Tongue (tissue), 1 donor: ENCODE measurements at regions not wholly inside any gene's neighbourhood (a gene's known extent, or its start where the extent isn't known, plus 50 kb on each side); places are given as distances from the start of the nearest gene placed in this dataset.

Experiments used
- DNase-seq: peaks from one replicate; pipeline ENCODE4 v3.0.0-alpha.2; 2015

- no peak for DNase-seq
Observed at GRCh38 chr15:46556010-46556409, 921.2 kb downstream of the SQOR start.

GRCh38 chr15:46556559-46557379 lies 921.9 kb downstream of the SQOR start:
- DNase-seq, result peak; percentile 4

GRCh38 chr15:46567968-46568367 lies 933.1 kb downstream of the SQOR start:
- no peak for DNase-seq

GRCh38 chr15:46569781-46570180 lies 935.0 kb downstream of the SQOR start:
- no peak for DNase-seq

DNA sequence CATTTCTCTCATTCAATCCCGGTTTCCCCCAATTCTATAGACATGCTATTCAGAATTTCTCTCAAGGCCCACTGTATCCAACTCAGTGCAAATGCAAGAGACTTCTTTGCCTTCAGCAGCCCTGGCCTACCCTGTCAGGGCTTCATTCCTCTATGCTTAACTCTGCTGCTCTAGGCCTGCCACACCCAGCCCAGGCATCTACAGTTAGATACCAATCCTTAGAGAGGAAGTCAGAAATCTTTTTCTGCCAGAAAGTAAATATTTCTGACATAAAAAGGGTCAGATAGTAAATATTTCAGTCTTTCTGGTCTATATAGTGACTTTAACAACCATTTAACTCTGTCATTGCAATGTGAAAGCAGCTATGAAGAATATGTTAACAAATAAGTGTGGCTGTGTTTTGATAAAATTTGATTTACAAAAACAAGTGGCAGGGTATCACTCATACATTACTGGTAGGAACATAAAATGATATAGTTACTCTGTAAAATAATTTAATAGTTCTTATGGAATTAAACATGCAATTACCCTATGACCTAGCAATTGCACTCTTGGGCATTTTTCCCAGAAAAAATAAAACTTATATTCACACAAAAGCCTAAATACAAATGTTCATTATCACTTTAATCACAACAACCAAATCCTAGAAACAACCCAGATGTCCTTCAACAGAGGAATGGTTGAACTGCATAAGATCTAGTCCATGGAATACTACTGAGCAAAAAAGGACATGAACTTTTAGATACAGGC lies 942.0 kb downstream of the SQOR start:
- DNase-seq, result peak; percentile 12

DNA sequence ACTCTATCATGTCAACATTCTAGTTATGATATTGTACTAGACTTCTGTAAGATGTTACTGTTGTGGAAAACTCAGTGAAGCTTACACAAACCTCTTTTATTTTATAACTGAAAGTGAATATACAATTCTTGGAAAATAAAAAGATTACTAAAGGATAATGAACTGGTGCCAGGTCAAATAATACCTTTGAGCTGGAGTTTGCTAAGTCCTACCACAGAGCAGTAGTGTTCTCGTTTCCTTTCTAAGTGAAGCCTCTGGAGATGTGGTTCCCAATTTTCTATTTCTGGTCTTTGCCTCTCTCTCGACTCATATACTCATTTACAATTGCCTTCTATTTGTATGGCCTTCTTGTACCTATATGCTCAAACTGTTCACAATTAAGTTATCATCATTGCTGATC lies 942.9 kb downstream of the SQOR start:
- DNase-seq, result no peak

GRCh38 chr15:46580487-46580886 lies 945.7 kb downstream of the SQOR start:
- DNase-seq, result no peak

- no peak for DNase-seq
Observed at GRCh38 chr15:46580924-46581323, 946.1 kb downstream of the SQOR start.

- no peak for DNase-seq
Observed at GRCh38 chr15:46589088-46589487, 954.3 kb downstream of the SQOR start.

DNA sequence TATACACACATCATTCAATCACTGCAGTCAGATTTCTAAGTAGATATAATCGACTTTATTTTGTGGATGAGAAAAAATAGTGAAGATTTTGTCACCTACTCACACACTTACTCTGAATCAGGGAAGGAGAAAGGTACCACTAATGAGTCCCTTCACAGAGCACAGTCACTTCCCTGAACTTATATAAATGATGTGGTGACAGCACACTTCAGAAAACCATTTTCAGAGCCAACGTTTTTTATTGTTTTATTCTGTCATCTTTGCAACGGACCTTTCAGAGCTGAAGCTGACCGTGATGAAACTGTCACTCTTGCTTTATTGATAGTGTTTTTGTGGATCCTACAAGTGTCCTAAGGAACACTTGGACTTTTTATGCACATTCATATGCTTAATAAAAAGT lies 956.6 kb downstream of the SQOR start:
- DNase-seq, result no peak

- DNase-seq, result no peak
Observed at GRCh38 chr15:46595016-46595415, 960.2 kb downstream of the SQOR start.

DNA sequence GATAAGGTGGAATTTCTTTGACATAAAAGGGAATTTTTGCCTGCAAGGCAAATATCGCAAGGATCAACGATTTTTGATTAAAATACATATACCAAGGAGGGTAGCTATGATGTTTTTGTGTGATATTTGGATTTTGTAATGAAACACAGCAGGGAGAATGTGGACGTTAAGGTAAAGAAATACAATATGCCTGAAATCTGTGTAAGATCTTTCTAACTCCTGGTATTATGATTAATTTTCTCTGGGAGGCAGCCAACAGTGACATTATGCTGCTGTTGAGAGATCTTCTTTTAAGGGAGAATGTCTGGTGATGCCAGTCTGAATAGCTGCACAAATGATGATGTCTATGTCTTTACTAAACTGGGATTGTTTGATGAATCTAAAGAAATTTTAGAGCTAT lies 972.2 kb downstream of the SQOR start:
- DNase-seq, result peak; percentile 11

DNA sequence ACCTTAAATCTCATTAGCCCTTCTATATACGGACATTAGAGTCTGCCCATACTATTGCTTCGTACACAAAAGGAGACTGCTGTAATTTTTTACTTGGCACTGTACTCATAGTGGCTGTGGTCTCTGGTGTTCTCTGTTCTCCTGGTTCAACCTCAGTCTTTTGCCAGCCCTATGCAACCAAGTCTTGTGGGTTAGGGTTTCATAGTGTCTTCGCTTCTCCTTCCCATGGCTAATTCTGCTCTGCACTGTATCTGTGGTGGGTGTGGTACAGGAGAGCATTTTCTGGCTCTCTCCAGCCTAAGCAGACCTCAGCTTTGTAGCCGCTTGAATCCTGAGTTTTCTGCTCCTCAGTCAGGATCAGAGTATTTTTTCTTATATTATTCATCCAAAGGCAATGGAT lies 981.2 kb downstream of the SQOR start:
- no peak for DNase-seq

- DNase-seq, result no peak
Observed at GRCh38 chr15:46617507-46617906, 982.7 kb downstream of the SQOR start.

GRCh38 chr15:46618984-46619383 lies 984.2 kb downstream of the SQOR start:
- no peak for DNase-seq

DNA sequence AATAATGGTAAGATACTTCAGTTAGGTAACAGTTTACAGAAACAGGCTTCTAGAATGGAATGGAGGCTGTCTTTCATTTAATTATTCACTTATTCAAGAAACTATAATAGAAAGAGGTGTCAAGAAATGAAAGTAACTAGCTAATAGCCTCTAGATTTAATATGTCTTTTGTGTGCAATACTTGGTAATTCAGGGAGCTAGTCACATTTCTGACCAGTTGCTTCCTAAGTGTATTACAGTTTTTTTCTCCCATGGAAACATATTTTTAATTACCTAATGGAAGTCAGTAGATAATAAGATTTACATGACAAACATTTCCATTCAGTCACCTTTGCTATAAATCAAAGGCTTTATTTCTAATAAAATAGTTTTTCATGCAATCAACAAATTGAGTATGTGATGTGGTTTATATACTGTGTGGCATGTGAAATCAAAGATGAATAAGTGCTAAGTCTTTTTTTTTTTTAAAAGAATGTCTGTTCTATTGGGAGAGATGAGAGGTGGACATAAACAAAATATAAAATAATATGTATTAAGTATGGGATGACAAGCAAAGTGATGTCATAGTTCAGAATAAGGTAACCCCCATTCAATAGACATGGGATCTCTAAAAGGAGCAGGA lies 985.7 kb downstream of the SQOR start:
- DNase-seq, result no peak

DNA sequence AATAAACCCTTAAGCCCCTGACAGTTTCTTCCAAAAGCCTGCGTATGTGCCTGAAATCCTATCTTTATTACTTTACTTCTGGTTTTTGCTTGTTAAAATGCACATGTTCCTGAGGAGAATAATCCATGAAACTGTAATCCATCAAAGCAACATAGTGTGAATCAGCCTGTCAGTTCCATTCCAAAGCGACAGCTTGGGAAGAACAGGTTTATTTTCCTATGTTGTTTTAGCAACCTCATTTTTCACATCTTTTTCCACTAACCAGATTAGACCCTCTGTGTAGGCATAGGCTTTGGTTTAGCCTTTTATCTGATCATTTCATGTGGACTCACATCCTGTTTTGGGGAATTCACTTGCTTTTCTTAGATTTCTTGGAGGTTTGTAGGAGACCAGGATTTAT lies 988.0 kb downstream of the SQOR start:
- no peak for DNase-seq

DNA sequence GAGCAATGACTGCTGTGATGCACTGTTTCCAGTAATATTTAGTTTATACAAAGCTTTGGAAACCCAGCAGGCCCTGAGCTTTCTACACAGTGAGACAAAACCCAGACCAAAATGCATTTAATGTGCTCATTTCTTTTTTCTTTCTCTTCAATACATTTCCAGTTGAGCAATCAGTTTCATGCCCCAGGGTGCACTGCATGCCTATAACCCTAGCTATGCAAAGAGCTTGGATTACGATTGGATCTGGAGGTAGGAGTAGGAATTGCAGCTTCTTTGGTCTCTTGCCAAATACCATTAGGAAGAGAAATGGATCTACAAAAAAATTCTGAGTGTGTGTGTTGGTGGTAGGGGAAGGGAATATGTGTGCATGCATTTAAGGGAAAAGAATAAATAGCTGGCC lies 1001.4 kb downstream of the SQOR start:
- DNase-seq, result peak; percentile 20

DNA sequence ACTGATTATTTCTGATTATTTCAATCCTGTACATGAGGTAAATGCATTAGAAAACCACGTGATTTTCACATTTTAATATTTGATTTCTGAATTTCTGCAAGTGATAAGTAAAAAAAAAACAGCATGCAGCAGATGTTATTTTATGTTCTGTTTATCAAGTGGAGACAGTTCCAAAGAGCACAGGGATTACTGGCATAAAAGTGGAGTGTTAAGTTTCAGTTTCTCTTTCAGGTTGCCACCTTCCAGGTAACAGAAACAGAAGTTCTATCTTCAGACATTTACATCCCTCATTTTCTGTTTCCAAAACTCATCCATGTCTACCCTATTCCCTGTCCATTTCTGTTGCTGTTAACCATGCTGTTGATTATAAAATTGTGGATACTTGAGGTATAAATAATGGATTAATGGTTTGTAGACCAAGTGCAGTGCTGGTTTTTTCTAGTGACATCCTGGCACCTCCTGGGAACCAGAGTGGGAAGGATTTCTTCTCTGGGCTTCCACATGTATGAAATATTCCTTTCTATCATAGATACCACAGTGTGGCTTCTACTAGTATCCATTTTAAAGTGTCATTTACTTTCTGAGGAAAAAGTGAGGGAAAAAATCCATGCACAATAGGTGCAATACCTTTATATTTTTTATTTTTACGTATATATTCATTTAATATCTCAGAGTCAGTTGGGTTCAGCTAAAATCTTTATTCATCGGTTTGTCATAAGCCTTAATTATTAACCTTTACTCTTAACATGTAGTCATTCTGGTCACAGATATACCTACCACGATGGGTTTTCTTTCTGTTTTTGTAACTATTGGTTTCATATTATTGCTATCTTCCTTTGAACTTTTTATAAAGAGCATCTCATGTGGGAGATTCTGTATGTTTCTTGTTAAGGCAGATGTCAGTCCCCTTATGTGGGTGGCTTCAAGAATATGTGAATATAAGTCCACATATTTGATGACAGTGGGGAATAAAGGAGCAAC lies 1010.0 kb downstream of the SQOR start:
- no peak for DNase-seq

DNA sequence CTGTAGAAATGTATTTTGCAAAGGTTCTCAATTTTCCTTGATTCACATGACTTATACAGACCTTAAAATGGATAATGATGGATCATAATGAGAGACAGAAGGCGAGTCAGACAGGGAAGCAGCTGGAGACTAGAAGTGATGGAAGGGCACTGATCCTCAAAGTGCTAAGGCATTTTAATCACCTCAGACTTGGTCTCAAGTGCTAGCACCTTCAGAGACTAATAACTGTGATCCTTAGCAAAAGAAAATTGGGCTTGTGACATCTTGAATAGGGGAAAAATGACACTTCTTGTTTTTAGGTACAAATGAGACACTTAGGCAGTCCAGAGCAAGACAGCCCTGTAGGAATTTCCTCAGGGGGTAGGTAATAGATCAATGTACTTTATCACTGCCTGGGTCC lies 1011.7 kb downstream of the SQOR start:
- DNase-seq, result no peak

- DNase-seq, result no peak
Observed at GRCh38 chr15:46647046-46647445, 1012.2 kb downstream of the SQOR start.

- no peak for DNase-seq
Observed at GRCh38 chr15:46652266-46652665, 1017.4 kb downstream of the SQOR start.
